Body of pancreas (tissue), 4 donors: ENCODE measurements at regions not wholly inside any gene's neighbourhood (a gene's known extent, or its start where the extent isn't known, plus 50 kb on each side); places are given as distances from the start of the nearest gene placed in this dataset.

Source experiments
- POLR2A ChIP-seq, 3 donors: fragments of 450-650 bp; IDR thresholded peaks; one replicate each; pipeline ENCODE4 v1.6.1; 2016; ENCODE audit warnings: antibody characterized with exemption in 3 of 3, mild to moderate bottlenecking in 2 of 3
- TF ChIP-seq, protein P1 (sequence below), 7 experiments: fragments of 450-650 bp in 4 of 7; fragments of 200-600 bp in 3 of 7; sonication (generic) in 3 of 7; IDR thresholded peaks; one replicate each; pipeline ENCODE4 v1.5.1; 2016 to 2019; ENCODE audit warnings: antibody characterized with exemption in 7 of 7

DNA sequence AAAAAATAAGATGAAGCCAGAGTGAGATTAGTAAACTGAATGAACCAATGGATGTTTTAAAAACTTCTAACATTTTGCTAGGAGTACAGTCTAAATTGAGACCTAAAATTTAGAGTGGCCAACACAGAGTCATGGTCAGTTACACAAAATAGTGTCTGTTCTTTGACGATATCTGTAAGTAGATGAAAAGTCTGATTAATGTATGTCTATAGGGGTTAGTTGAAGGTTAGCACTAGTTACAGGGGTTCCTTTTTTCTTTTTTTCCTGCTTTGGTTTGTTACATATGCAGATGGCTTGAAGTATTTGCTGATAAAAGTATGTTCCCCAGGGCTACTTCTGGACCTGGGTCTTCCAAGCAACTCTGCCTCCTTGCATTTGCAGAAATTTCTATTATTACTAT, 90.1 kb upstream of the MTPN start:
- TF ChIP-seq, protein P1, sequence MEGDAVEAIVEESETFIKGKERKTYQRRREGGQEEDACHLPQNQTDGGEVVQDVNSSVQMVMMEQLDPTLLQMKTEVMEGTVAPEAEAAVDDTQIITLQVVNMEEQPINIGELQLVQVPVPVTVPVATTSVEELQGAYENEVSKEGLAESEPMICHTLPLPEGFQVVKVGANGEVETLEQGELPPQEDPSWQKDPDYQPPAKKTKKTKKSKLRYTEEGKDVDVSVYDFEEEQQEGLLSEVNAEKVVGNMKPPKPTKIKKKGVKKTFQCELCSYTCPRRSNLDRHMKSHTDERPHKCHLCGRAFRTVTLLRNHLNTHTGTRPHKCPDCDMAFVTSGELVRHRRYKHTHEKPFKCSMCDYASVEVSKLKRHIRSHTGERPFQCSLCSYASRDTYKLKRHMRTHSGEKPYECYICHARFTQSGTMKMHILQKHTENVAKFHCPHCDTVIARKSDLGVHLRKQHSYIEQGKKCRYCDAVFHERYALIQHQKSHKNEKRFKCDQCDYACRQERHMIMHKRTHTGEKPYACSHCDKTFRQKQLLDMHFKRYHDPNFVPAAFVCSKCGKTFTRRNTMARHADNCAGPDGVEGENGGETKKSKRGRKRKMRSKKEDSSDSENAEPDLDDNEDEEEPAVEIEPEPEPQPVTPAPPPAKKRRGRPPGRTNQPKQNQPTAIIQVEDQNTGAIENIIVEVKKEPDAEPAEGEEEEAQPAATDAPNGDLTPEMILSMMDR (IDR thresholded peaks at IDR 0.05), result no peak
- TF ChIP-seq POLR2A (IDR thresholded peaks at IDR 0.05), result no peak
